Kidney capillary endothelial cell (primary cell): ENCODE measurements at regions not wholly inside any gene's neighbourhood (a gene's known extent, or its start where the extent isn't known, plus 50 kb on each side); places are given as distances from the start of the nearest gene placed in this dataset.

ENCODE experiments used
- DNase-seq: peaks from one replicate; pipeline ENCODE4 v3.0.0-alpha.2; 2018; ENCODE audit warnings: low spot score

- DNase-seq: no peak
These were observed 288.1 kb upstream of the GPC6 start for GRCh38 chr13:92938486-92939020.

- no peak for DNase-seq
These were observed 285.4 kb upstream of the GPC6 start for GRCh38 chr13:92941167-92941566.

GRCh38 chr13:92947770-92948434 is 278.7 kb upstream of the GPC6 start:
- DNase-seq: no peak

GRCh38 chr13:92950771-92951170 is 275.8 kb upstream of the GPC6 start:
- DNase-seq: no peak

DNA sequence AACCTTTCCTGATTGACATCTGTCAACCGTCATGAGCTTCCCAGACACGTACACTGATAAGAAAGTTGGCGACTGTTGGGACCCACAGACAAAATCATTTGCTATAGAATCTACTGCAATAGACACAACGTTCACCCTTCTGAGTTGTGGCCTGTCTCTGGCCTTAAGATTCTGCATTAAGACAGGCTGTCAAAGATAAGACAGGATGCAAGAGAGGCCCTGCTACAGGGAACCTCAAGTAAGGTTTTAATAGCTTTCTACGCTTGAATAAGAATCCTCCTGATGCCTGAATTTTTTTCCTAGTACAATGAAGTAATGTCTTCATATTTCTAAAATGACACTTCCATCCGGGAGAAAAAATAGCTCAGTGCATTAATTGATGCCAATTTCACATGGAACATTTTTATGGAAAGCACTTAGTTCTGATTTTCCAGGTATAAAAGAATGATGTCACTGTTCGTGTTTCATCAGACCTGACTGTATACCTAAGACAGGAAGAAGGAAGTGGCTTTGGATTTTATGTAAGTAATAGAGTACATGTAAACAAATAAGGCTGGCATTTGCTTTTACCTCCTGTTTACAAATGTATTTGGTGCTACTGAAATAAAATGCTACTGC is 275.2 kb upstream of the GPC6 start:
- no peak for DNase-seq

DNA sequence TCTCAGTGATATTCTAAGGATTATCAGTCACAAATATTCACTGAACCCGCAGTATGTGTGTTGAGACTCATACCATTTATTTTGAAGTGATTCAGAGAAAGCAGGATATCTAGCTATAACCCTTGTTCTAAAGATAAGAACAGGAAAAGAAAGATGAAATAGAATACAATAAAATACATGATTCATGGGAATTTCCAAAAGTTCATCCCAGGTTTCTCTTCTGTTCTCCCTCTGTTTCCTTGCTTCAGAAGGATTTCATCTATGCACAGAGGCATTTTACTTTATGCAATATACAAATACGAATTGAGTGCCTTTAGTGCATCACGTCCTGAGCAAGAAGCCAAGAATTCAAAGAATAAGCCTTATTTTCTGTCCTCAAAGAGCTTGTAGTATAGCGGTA is 274.4 kb upstream of the GPC6 start:
- DNase-seq: no peak

DNA sequence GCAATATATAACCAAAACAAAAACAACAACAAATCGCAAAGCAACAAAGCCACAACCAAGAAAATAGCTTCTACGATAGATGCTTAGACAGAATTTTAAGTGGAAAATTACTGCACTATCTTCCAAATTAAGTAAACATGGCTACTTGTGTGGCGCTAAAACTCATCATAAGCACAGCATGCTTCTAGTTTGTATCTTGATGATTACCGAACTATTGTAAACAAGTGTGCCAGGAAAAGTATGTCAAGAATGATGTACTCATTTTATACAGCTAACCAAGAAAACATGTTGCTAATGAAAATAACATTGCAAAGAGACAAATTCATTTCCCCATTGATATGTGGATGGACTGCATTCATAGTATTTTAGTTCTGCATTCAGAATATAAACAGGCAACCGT is 271.9 kb upstream of the GPC6 start:
- no peak for DNase-seq

DNA sequence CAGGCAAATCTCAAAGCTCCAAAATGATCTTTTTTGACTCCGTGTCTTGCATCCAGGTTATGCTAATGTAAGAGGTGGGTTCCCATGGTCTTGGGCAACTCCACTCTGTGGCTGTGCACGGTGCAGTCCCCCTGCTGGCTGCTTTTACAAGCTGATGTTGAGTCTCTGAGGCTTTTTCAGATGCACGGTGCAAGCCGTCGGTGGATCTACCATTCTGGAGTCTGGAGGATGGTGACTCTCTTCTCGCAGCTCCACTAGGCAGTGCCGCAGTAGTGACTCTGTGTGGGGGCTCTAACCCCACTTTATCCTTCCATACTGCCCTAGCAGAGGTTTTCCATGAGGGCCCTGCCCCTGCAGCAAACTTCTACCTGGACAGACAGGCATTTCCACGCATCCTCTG is 266.8 kb upstream of the GPC6 start:
- no peak for DNase-seq

- DNase-seq: no peak
These were observed 263.6 kb upstream of the GPC6 start for GRCh38 chr13:92963029-92963428.

DNA sequence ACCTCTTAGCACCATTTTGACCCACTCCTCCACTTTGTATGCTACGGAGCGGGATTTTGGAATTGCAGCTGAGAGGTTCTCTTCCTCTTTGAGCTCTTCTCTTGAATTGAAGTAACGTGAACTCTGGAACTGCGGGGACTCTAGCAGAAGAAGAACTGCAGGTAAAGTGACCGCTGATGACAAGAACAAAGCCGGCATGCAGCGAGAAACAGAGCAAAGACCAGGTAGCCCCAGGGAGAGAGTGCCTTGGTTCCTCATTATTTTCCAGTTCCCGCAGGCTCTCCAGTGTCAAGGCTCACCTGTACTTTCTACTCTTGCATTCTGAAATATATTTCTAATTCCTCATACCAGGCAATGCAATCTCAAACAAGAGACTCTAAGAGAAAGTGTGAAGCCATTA is 260.3 kb upstream of the GPC6 start:
- no peak for DNase-seq

DNA sequence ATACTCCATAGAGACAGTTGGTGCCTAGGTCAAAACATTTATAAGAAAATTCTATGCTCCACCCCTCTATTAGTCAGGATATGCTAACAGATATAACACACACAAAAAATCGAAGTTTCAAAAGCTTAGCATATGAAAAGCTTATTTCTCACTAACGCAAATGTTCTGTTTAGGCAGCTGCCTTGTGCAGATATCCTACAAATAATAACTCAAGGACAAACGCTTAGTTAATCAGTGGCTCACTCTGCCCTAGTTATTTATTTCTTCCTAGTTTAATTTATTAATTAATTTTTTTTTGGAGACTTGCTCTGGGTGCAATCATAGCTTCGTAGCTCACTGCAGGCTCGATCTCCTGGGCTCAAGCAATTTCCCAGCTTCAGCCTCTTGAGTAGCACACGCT is 259.7 kb upstream of the GPC6 start:
- DNase-seq: no peak

GRCh38 chr13:92967923-92968322 is 258.7 kb upstream of the GPC6 start:
- no peak for DNase-seq

- no peak for DNase-seq
These were observed 253.9 kb upstream of the GPC6 start for GRCh38 chr13:92972751-92973150.

DNA sequence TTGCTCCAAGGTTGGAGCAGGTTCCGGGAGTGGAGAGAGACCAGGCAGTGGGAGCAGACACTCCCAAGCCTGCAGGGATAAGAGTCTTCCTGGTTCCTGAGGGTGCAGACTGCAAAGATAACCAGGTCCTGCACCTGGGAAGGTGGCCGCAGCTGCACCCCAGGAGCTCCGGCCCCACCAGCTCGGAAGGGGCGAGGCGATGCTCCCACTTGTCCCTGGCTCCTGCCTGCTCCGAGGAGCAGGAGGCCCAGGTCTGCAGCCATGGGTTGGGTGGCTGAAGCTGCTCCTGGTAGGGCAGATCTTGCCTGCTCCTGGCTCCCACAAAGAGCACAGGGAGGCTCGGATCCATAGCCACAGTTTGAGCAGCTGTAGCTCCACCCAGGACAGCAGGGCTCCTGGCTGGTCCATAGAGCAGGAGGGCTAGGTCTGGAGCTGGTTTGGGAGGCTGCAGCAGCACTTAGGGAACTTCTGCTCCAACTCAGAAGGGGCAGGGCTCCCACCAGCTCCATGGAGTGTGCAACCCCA is 251.6 kb upstream of the GPC6 start:
- no peak for DNase-seq

DNA sequence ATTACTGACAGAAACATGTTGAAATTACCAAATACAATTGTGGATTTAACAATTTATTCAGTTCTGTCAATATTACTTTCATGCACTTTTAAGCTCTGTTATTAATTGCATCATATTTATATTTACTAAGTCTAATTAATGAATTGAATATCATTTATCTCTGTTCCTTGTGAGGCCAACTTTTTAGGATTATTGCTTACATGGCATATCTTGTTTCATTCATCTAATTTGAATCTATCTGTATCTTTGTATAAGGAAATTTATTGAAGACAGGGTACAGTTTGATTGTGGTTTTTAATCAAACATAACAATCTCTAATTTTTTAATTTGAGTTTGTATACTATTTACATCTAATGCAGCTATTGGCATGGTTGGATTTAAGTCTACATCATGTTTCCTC is 249.9 kb upstream of the GPC6 start:
- no peak for DNase-seq

DNA sequence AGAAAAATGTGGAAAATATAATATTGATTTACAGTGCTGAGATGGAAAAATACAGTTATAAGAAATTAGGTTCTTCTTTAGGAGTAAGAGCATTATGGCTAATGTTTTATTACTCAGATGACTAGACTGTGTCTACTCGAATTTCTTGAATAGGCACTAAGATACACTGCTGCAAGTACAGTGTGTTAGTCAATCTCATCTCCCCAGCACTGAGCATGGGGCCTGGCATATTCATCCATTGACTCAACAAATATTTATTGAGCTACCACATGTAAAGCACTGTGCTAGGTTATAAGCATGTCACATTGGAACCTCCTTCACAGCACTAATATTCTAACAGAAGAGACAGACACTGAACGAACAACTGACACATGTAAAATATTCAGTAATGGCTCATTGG is 242.5 kb upstream of the GPC6 start:
- DNase-seq: no peak

GRCh38 chr13:92989301-92989700 is 237.3 kb upstream of the GPC6 start:
- no peak for DNase-seq

- no peak for DNase-seq
These were observed 234.9 kb upstream of the GPC6 start for GRCh38 chr13:92991692-92992091.

DNA sequence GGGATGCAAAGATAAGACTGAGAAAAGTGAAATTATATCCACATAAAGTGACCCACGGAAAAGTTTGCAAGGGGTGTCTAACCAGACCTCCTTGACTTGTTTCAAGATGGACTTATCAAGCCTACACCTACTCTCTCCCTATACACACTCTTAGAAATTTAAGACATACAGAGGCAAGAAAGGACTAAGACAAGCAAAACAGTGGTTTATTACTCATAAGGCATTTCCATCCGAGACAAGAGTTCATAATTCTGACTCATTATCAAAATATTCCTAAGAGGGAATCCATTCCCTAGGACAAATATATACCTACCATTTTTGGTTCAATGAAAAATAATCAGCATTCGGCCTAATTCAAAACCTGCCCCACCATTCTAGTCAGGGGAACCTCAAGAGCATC is 232.6 kb upstream of the GPC6 start:
- no peak for DNase-seq

- DNase-seq: no peak
These were observed 224.6 kb upstream of the GPC6 start for GRCh38 chr13:93001866-93002461.

DNA sequence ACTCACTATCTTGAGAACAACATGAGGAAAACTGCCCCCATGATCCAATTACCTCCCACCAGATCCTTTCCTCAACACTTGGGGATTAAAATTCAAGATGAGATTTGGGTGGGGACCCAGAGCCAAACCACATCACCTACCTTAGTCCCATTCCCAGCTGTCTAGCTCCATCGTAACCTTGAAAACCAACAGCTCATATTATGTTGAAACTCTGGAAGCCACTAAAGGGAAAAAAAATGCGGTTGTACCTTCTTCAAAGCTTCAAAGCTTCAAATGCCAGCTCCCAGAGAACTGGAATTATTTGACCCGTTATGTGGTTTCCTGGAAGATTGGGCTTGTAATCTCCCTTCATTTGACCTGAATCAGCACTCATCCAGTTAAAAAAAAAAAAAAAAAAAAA is 223.1 kb upstream of the GPC6 start:
- no peak for DNase-seq

DNA sequence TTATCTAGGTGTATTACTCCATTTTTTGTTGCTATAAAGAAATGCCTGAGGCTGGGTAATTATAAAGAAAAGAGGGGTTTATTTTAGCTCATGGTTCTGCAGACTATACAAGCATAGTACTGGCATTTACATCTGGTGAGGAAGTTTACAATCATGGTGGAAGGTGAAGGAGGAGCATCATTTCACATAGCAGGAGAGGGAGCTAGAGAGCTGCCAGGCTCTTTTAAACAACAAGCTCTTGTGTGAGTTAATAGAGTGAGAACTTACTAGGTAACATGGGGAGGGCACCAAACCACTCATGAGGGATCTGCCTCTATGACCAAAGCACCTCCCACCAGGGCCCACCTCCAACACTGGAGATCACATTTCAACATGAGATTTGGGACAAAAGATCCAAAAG is 221.7 kb upstream of the GPC6 start:
- no peak for DNase-seq

- no peak for DNase-seq
These were observed 218.7 kb upstream of the GPC6 start for GRCh38 chr13:93007928-93008327.
